SK-N-SH (cell line): ENCODE measurements at regions not wholly inside any gene's neighbourhood (a gene's known extent, or its start where the extent isn't known, plus 50 kb on each side); places are given as distances from the start of the nearest gene placed in this dataset.

Experiments used
- CTCF ChIA-PET: fragments of 300-600, 350-600 bp; formaldehyde crosslinking; extraction: SDS; loops from one replicate; lab custom pipeline; 2021; lab: Yijun Ruan, JAX
- POLR2A ChIA-PET: fragments of 350-600 bp; sonication (Branson Sonifier 250); formaldehyde crosslinking; extraction: SDS; loops from one replicate; lab custom pipeline; 2020; ENCODE audit warnings: antibody characterized with exemption, inconsistent platforms; lab: Yijun Ruan, JAX
- DNase-seq: peaks from one replicate; pipeline ENCODE4 v3.0.0; 2012
- H2AFZ ChIP-seq: fragments of 200-600 bp; sonication (generic); 2 replicates; pipeline ENCODE4 v1.8.1; 2016; ENCODE audit warnings: antibody characterized with exemption, mild to moderate bottlenecking, low read depth
- H3F3A ChIP-seq: fragments of 200-600 bp; sonication (generic); replicated peaks from 2 replicates; pipeline ENCODE3; 2016; ENCODE audit warnings: antibody characterized with exemption, mild to moderate bottlenecking; ENCODE audit not compliant: insufficient read depth
- H3K27ac ChIP-seq, 2 experiments: fragments of 200-500 bp in 1 of 2; fragments of 200-600 bp in 1 of 2; sonication (Bioruptor generic) in 1 of 2; sonication (generic), shearing (Covaris generic) in 1 of 2; 2 replicates each; pipeline versions ENCODE4 v1.5.1 to v1.6.1; 2014 to 2016; ENCODE audit warnings: low read depth in 2 of 2, inconsistent platforms in 1 of 2, low read length in 1 of 2, mild to moderate bottlenecking in 1 of 2, mixed read lengths in 1 of 2
- H3K27me3 ChIP-seq: fragments of 200-600 bp; sonication (generic), shearing (Covaris generic); 2 replicates; pipeline ENCODE4 v1.6.1; 2016; ENCODE audit warnings: mixed run types; ENCODE audit not compliant: insufficient read depth
- H3K36me3 ChIP-seq, 2 experiments: fragments of 200-500 bp in 1 of 2; fragments of 200-600 bp in 1 of 2; sonication (Bioruptor generic) in 1 of 2; sonication (generic) in 1 of 2; replicated peaks in 1 of 2; 2 replicates each; pipeline versions ENCODE3 to v1.5.1; 2014 to 2016; ENCODE audit warnings: low read length in 1 of 2, mild to moderate bottlenecking in 1 of 2; ENCODE audit not compliant: insufficient read depth in 2 of 2, control insufficient read depth in 1 of 2
- H3K4me1 ChIP-seq, 2 experiments: fragments of 200-500 bp in 1 of 2; fragments of 200-600 bp in 1 of 2; sonication (Bioruptor generic) in 1 of 2; sonication (generic), shearing (Covaris generic) in 1 of 2; 2 replicates each; pipeline versions ENCODE4 v1.5.1 to v1.6.1; 2014 to 2016; ENCODE audit warnings: low read depth in 1 of 2, low read length in 1 of 2, mixed run types in 1 of 2; ENCODE audit not compliant: insufficient read depth in 2 of 2, control insufficient read depth in 1 of 2
- H3K4me2 ChIP-seq: fragments of 200-600 bp; sonication (generic), shearing (Covaris generic); 2 replicates; pipeline ENCODE4 v1.6.1; 2017; ENCODE audit warnings: mixed run types
- H3K4me3 ChIP-seq, 2 experiments: fragments of 200-500 bp in 1 of 2; fragments of 200-600 bp in 1 of 2; sonication (Bioruptor generic) in 1 of 2; sonication (generic), shearing (Covaris generic) in 1 of 2; 2 replicates each; pipeline versions ENCODE4 v1.5.1 to v1.8.1; 2014 to 2016; ENCODE audit warnings: low read depth in 2 of 2, inconsistent platforms in 1 of 2, low read length in 1 of 2, mild to moderate bottlenecking in 1 of 2, mixed read lengths in 1 of 2, moderate library complexity in 1 of 2
- H3K79me2 ChIP-seq: fragments of 200-600 bp; sonication (generic); 2 replicates; pipeline ENCODE4 v1.8.1; 2017; ENCODE audit warnings: mild to moderate bottlenecking; ENCODE audit not compliant: insufficient read depth
- H3K9ac ChIP-seq: fragments of 200-600 bp; sonication (generic); 2 replicates; pipeline ENCODE4 v1.6.1; 2017; ENCODE audit warnings: mixed run types
- H3K9me2 ChIP-seq: fragments of 200-600 bp; sonication (generic); 2 replicates; pipeline ENCODE4 v1.6.1; 2017; ENCODE audit warnings: mixed run types
- H3K9me3 ChIP-seq: fragments of 200-600 bp; sonication (generic); 2 replicates; pipeline ENCODE4 v1.6.1; 2017; ENCODE audit warnings: mixed run types, mild to moderate bottlenecking, moderate library complexity
- H4K20me1 ChIP-seq: fragments of 200-600 bp; sonication (generic); 2 replicates; pipeline ENCODE4 v1.6.1; 2017; ENCODE audit warnings: mild to moderate bottlenecking, mixed run types; ENCODE audit not compliant: insufficient read depth
- CHD2 ChIP-seq: fragments of 150-350 bp; IDR thresholded peaks from 2 replicates; pipeline ENCODE4 v1.6.1; 2018; ENCODE audit warnings: low read length; ENCODE audit not compliant: partially characterized antibody
- EP300 ChIP-seq, 2 experiments: IDR thresholded peaks; 2 replicates each; pipeline versions ENCODE4 v1.4.0 to v1.6.1; 2012; ENCODE audit warnings: borderline replicate concordance in 1 of 2, low read depth in 1 of 2, low read length in 1 of 2
- FOXJ3 ChIP-seq: sonication (generic); formaldehyde crosslinking; IDR thresholded peaks from 2 replicates; pipeline ENCODE4 v1.5.1; 2020; ENCODE audit warnings: mild to moderate bottlenecking, missing genetic modification reagents
- GATA2 ChIP-seq: sonication (generic); formaldehyde crosslinking; IDR thresholded peaks from 2 replicates; pipeline ENCODE4 v1.5.0; 2020; ENCODE audit warnings: mild to moderate bottlenecking, missing genetic modification reagents
- MEF2A ChIP-seq: IDR thresholded peaks from 2 replicates; pipeline ENCODE4 v1.4.0; 2012; ENCODE audit warnings: low read depth, borderline replicate concordance
- MXI1 ChIP-seq: IDR thresholded peaks from 2 replicates; pipeline ENCODE4 v1.6.1; 2012; ENCODE audit warnings: mild to moderate bottlenecking, low read depth, low read length, improper control_type of control experiment
- PBX3 ChIP-seq: IDR thresholded peaks from 2 replicates; pipeline ENCODE4; 2012
- RAD21 ChIP-seq: IDR thresholded peaks from 2 replicates; pipeline ENCODE4 v1.6.1; 2012; ENCODE audit warnings: mild to moderate bottlenecking, low read length
- RCOR1 ChIP-seq: fragments of 150-350 bp; IDR thresholded peaks from 2 replicates; pipeline ENCODE4 v1.6.1; 2017; ENCODE audit warnings: antibody characterized with exemption, low read length
- REST ChIP-seq: IDR thresholded peaks from 2 replicates; pipeline ENCODE4 v1.6.1; 2012; ENCODE audit warnings: mild to moderate bottlenecking, low read depth, low read length, moderate library complexity
- RFX5 ChIP-seq: IDR thresholded peaks from 2 replicates; pipeline ENCODE4 v1.6.1; 2012; ENCODE audit warnings: mild to moderate bottlenecking, improper control_type of control experiment, low read length
- RXRA ChIP-seq: IDR thresholded peaks from 2 replicates; pipeline ENCODE4 v1.4.0; 2012; ENCODE audit warnings: low read depth, mild to moderate bottlenecking, borderline replicate concordance
- SMC3 ChIP-seq: IDR thresholded peaks from 2 replicates; pipeline ENCODE4 v1.6.1; 2012; ENCODE audit warnings: low read depth, low read length, improper control_type of control experiment
- TAF1 ChIP-seq: IDR thresholded peaks from 2 replicates; pipeline ENCODE4 v1.6.1; 2012; ENCODE audit warnings: low read depth, mild to moderate bottlenecking, low read length, moderate library complexity, borderline replicate concordance
- TCF12 ChIP-seq: IDR thresholded peaks from 2 replicates; pipeline ENCODE4 v1.4.0; 2012
- TEAD4 ChIP-seq: IDR thresholded peaks from 2 replicates; pipeline ENCODE4 v1.4.0; 2012; ENCODE audit warnings: mild to moderate bottlenecking, borderline replicate concordance; ENCODE audit not compliant: insufficient read depth
- USF1 ChIP-seq: IDR thresholded peaks from 2 replicates; pipeline ENCODE4 v1.4.0; 2012; ENCODE audit warnings: low read depth, borderline replicate concordance
- YY1 ChIP-seq: IDR thresholded peaks from 2 replicates; pipeline ENCODE4 v1.4.0; 2012; ENCODE audit warnings: low read depth, mild to moderate bottlenecking
- TF ChIP-seq, protein P1 (sequence below): IDR thresholded peaks from 2 replicates; pipeline ENCODE4 v1.4.0; 2012; ENCODE audit warnings: low read depth
- TF ChIP-seq, protein P2 (sequence below): fragments of 200-600 bp; sonication (generic); IDR thresholded peaks from 2 replicates; pipeline ENCODE4 v1.6.1; 2017; ENCODE audit warnings: antibody characterized with exemption, mild to moderate bottlenecking, moderate library complexity

GRCh38 chr1:183753464-183753891 lies 51.4 kb upstream of the RGL1 start:
- H2AFZ ChIP-seq: no peak overlapping the region
- TF ChIP-seq MXI1: no peak
- no peak for TF ChIP-seq EP300 (IDR thresholded peaks at IDR 0.05; ENCODE audit: borderline replicate concordance in 1 of 2, low read depth in 1 of 2, low read length in 1 of 2)
- no peak for TF ChIP-seq YY1
- no peak for TF ChIP-seq RCOR1
- no peak for TF ChIP-seq MEF2A
- TF ChIP-seq FOXJ3 (CRISPR knock-in tag): no peak
- TF ChIP-seq REST: no peak
- TF ChIP-seq SMC3: no peak
- TF ChIP-seq TEAD4: no peak
- TF ChIP-seq, protein P1, sequence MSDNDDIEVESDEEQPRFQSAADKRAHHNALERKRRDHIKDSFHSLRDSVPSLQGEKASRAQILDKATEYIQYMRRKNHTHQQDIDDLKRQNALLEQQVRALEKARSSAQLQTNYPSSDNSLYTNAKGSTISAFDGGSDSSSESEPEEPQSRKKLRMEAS: no peak
- no peak for TF ChIP-seq USF1
- TF ChIP-seq RAD21: no peak
- TF ChIP-seq RXRA: no peak
- no peak for TF ChIP-seq RFX5
- no peak for TF ChIP-seq PBX3
- no peak for TF ChIP-seq CHD2
- TF ChIP-seq TCF12: no peak
- TF ChIP-seq GATA2 (CRISPR knock-in tag): no peak
- TF ChIP-seq TAF1: no peak
- TF ChIP-seq, protein P2, sequence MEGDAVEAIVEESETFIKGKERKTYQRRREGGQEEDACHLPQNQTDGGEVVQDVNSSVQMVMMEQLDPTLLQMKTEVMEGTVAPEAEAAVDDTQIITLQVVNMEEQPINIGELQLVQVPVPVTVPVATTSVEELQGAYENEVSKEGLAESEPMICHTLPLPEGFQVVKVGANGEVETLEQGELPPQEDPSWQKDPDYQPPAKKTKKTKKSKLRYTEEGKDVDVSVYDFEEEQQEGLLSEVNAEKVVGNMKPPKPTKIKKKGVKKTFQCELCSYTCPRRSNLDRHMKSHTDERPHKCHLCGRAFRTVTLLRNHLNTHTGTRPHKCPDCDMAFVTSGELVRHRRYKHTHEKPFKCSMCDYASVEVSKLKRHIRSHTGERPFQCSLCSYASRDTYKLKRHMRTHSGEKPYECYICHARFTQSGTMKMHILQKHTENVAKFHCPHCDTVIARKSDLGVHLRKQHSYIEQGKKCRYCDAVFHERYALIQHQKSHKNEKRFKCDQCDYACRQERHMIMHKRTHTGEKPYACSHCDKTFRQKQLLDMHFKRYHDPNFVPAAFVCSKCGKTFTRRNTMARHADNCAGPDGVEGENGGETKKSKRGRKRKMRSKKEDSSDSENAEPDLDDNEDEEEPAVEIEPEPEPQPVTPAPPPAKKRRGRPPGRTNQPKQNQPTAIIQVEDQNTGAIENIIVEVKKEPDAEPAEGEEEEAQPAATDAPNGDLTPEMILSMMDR: no peak
- no peaks in the 10 kb centered on the region for H3K9me2 ChIP-seq
- no peaks in the 10 kb centered on the region for H3K27me3 ChIP-seq
- POLR2A ChIA-PET: no interaction called here
- no peak overlapping the region for H3K4me2 ChIP-seq
- CTCF ChIA-PET: interaction anchor here (0.7 to 1.2 kb wide), 2 partner anchors 38 to 162 kb away, joined by 3 read pairs; no protein-coding TSS in a partner anchor
- H3K4me1 ChIP-seq: peaks cover 0 to 12% of the 10 kb centered on the region in 2 experiments; a peak in 2 of 4 replicates
- H3K79me2 ChIP-seq: no peaks in the 10 kb centered on the region
- H3K36me3 ChIP-seq: no peaks in the 10 kb centered on the region
- peaks cover 14% of the 10 kb centered on the region for H3F3A ChIP-seq
- no peak overlapping the region for H3K9ac ChIP-seq
- no peaks in the 10 kb centered on the region for H4K20me1 ChIP-seq
- no peak overlapping the region for H3K4me3 ChIP-seq
- no peaks in the 10 kb centered on the region for H3K9me3 ChIP-seq
- no peak overlapping the region for H3K27ac ChIP-seq
- no peak for DNase-seq
